ENCODE measurements at regions not wholly inside any gene's neighbourhood (a gene's known extent, or its start where the extent isn't known, plus 50 kb on each side); places are given as distances from the start of the nearest gene placed in this dataset.

- TF ChIP-seq CTCF (IDR thresholded peaks at IDR 0.05; ENCODE audit: insufficient read depth, low read length, severe bottlenecking): no peak
- H3K4me3 ChIP-seq (ENCODE audit: low read depth, low read length): no peak overlapping the region
- no peaks in the 10 kb centered on the region for H3K36me3 ChIP-seq (ENCODE audit: control insufficient read depth, insufficient read depth, low read length)
- FAIRE-seq (no peak), DNase-seq (ENCODE audit: low read depth) (no peak)
- H3K27me3 ChIP-seq (ENCODE audit: control insufficient read depth, insufficient read depth, low read length): no peaks in the 10 kb centered on the region
Observed at GRCh38 chr2:105187531-105187930, 54.0 kb upstream of the GPR45 start.

- DNase-seq (ENCODE audit: low read depth): no peak
- no peak for TF ChIP-seq CTCF (IDR thresholded peaks at IDR 0.05; ENCODE audit: insufficient read depth, low read length, severe bottlenecking)
- FAIRE-seq: no peak
- Histone ChIP-seq H3K36me3 (ENCODE audit: control insufficient read depth, insufficient read depth, low read length) (no peaks in the 10 kb centered on the region), H3K27me3 (ENCODE audit: control insufficient read depth, insufficient read depth, low read length) (no peaks in the 10 kb centered on the region), H3K4me3 (ENCODE audit: low read depth, low read length) (no peak overlapping the region)
Observed at GRCh38 chr2:105188343-105188742, 53.2 kb upstream of the GPR45 start.
